ENCODE measurements at regions not wholly inside any gene's neighbourhood (a gene's known extent, or its start where the extent isn't known, plus 50 kb on each side); places are given as distances from the start of the nearest gene placed in this dataset.

GRCh38 chr10:128587689-128588088 lies 461.5 kb upstream of the MKI67 start:
- Histone ChIP-seq H3K4me3 (ENCODE audit: severe bottlenecking) (no peak overlapping the region), H3K27ac (ENCODE audit: poor library complexity, severe bottlenecking) (no peak overlapping the region), H3K27me3 (ENCODE audit: insufficient read depth, poor library complexity, severe bottlenecking) (peaks cover 3% of the 10 kb centered on the region), H3K9me3 (ENCODE audit: severe bottlenecking) (no peaks in the 10 kb centered on the region), H3K36me3 (ENCODE audit: low read depth) (no peaks in the 10 kb centered on the region), H3K4me1 (ENCODE audit: insufficient read depth, poor library complexity, severe bottlenecking) (no peaks in the 10 kb centered on the region)
- DNase-seq (ENCODE audit: low spot score) (no peak), ATAC-seq (ENCODE audit: low read depth) (no peak)
- no peak for TF ChIP-seq CTCF (IDR thresholded peaks at IDR 0.05; ENCODE audit: poor library complexity, severe bottlenecking)

DNA sequence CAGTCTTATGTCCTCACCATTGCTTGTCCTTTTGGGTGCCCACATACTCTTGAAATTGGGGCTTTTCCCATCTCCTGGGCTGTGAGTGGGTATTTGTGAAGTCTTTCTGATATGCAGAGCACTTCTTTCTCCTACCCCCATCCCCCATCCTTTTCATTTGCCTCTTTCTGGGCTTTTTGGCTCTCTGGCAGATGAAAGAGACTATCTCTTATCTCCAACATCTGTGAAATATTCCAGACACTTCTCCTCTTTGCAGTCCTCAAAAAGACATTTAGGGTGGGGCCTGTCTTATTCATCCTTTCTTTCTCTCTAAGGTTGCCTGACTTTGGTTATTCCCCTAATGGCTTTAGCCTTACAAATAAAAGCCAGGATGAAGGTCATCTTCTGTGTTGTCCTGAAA lies 462.2 kb upstream of the MKI67 start:
- no peak for TF ChIP-seq CTCF (IDR thresholded peaks at IDR 0.05; ENCODE audit: poor library complexity, severe bottlenecking)
- DNase-seq (ENCODE audit: low spot score) (no peak), ATAC-seq (ENCODE audit: low read depth) (no peak)
- Histone ChIP-seq H3K27me3 (ENCODE audit: insufficient read depth, poor library complexity, severe bottlenecking) (peaks cover 3% of the 10 kb centered on the region), H3K9me3 (ENCODE audit: severe bottlenecking) (no peaks in the 10 kb centered on the region), H3K4me3 (ENCODE audit: severe bottlenecking) (no peak overlapping the region), H3K36me3 (ENCODE audit: low read depth) (no peaks in the 10 kb centered on the region), H3K4me1 (ENCODE audit: insufficient read depth, poor library complexity, severe bottlenecking) (no peaks in the 10 kb centered on the region), H3K27ac (ENCODE audit: poor library complexity, severe bottlenecking) (no peak overlapping the region)

- no peak for TF ChIP-seq CTCF (IDR thresholded peaks at IDR 0.05; ENCODE audit: poor library complexity, severe bottlenecking)
- Histone ChIP-seq H3K27ac (ENCODE audit: poor library complexity, severe bottlenecking) (no peak overlapping the region), H3K4me3 (ENCODE audit: severe bottlenecking) (no peak overlapping the region), H3K27me3 (ENCODE audit: insufficient read depth, poor library complexity, severe bottlenecking) (peaks cover 3% of the 10 kb centered on the region), H3K4me1 (ENCODE audit: insufficient read depth, poor library complexity, severe bottlenecking) (no peaks in the 10 kb centered on the region), H3K9me3 (ENCODE audit: severe bottlenecking) (no peaks in the 10 kb centered on the region), H3K36me3 (ENCODE audit: low read depth) (no peaks in the 10 kb centered on the region)
- ATAC-seq (ENCODE audit: low read depth) (no peak), DNase-seq (ENCODE audit: low spot score) (no peak)
Measured at GRCh38 chr10:128594688-128595087, 468.5 kb upstream of the MKI67 start.

- no peak overlapping the region for H3K4me3 ChIP-seq (ENCODE audit: severe bottlenecking)
- no peaks in the 10 kb centered on the region for H3K27me3 ChIP-seq (ENCODE audit: insufficient read depth, poor library complexity, severe bottlenecking)
- no peaks in the 10 kb centered on the region for H3K36me3 ChIP-seq (ENCODE audit: low read depth)
- no peaks in the 10 kb centered on the region for H3K4me1 ChIP-seq (ENCODE audit: insufficient read depth, poor library complexity, severe bottlenecking)
- DNase-seq (ENCODE audit: low spot score), result no peak
- ATAC-seq (ENCODE audit: low read depth), result no peak
- no peak overlapping the region for H3K27ac ChIP-seq (ENCODE audit: poor library complexity, severe bottlenecking)
- no peaks in the 10 kb centered on the region for H3K9me3 ChIP-seq (ENCODE audit: severe bottlenecking)
- no peak for TF ChIP-seq CTCF (IDR thresholded peaks at IDR 0.05; ENCODE audit: poor library complexity, severe bottlenecking)
Measured at GRCh38 chr10:128596906-128597305, 470.7 kb upstream of the MKI67 start.

- no peak for ATAC-seq (ENCODE audit: low read depth)
- no peaks in the 10 kb centered on the region for H3K36me3 ChIP-seq (ENCODE audit: low read depth)
Measured at GRCh38 chr10:128599030-128599429, 472.8 kb upstream of the MKI67 start.

More at GRCh38 chr10:128599030-128599429, 472.8 kb upstream of the MKI67 start:
- H3K4me3 ChIP-seq (ENCODE audit: severe bottlenecking), result no peak overlapping the region
- no peaks in the 10 kb centered on the region for H3K9me3 ChIP-seq (ENCODE audit: severe bottlenecking)
- H3K27me3 ChIP-seq (ENCODE audit: insufficient read depth, poor library complexity, severe bottlenecking), result no peaks in the 10 kb centered on the region
- no peak for TF ChIP-seq CTCF (IDR thresholded peaks at IDR 0.05; ENCODE audit: poor library complexity, severe bottlenecking)
- no peak overlapping the region for H3K27ac ChIP-seq (ENCODE audit: poor library complexity, severe bottlenecking)
- H3K4me1 ChIP-seq (ENCODE audit: insufficient read depth, poor library complexity, severe bottlenecking), result no peaks in the 10 kb centered on the region
- no peak for DNase-seq (ENCODE audit: low spot score)

Measured in RWPE2 (cell line).